CD4-positive, alpha-beta T cell treated with Interleukin-15 for 1 hour (primary cell): ENCODE measurements at regions not wholly inside any gene's neighbourhood (a gene's known extent, or its start where the extent isn't known, plus 50 kb on each side); places are given as distances from the start of the nearest gene placed in this dataset.

ENCODE experiments used
- DNase-seq: peaks from one replicate; pipeline ENCODE4 v3.0.0-alpha.2; 2020

GRCh38 chr10:91040343-91040742 lies 119.5 kb upstream of the ANKRD1 start:
- no peak for DNase-seq

- DNase-seq = no peak
Measured at GRCh38 chr10:91042069-91042468, 121.2 kb upstream of the ANKRD1 start.

- DNase-seq = no peak
Measured at GRCh38 chr10:91043173-91043910, 122.5 kb upstream of the ANKRD1 start.

- DNase-seq = no peak
Measured at GRCh38 chr10:91046869-91047268, 126.0 kb upstream of the ANKRD1 start.

- DNase-seq = no peak
Measured at GRCh38 chr10:91048380-91048779, 127.5 kb upstream of the ANKRD1 start.

GRCh38 chr10:91049296-91049987 lies 128.6 kb upstream of the ANKRD1 start:
- no peak for DNase-seq

GRCh38 chr10:91049988-91050360 lies 129.1 kb upstream of the ANKRD1 start:
- DNase-seq = no peak

- DNase-seq = no peak
Measured at GRCh38 chr10:91050371-91051034, 129.6 kb upstream of the ANKRD1 start.

GRCh38 chr10:91051829-91052228 lies 130.9 kb upstream of the ANKRD1 start:
- no peak for DNase-seq

- DNase-seq = no peak
Measured at GRCh38 chr10:91054325-91054724, 133.4 kb upstream of the ANKRD1 start.

GRCh38 chr10:91061187-91061586 lies 140.3 kb upstream of the ANKRD1 start:
- no peak for DNase-seq

- DNase-seq = no peak
Measured at GRCh38 chr10:91061608-91062007, 140.7 kb upstream of the ANKRD1 start.

- no peak for DNase-seq
Measured at GRCh38 chr10:91062091-91062490, 141.2 kb upstream of the ANKRD1 start.

- no peak for DNase-seq
Measured at GRCh38 chr10:91071786-91072185, 148.7 kb upstream of the PCGF5 start.

- DNase-seq = no peak
Measured at GRCh38 chr10:91073286-91073979, 147.0 kb upstream of the PCGF5 start.

GRCh38 chr10:91076991-91077548 lies 143.4 kb upstream of the PCGF5 start:
- DNase-seq = no peak

GRCh38 chr10:91077549-91078071 lies 142.9 kb upstream of the PCGF5 start:
- no peak for DNase-seq

GRCh38 chr10:91080776-91081175 lies 139.7 kb upstream of the PCGF5 start:
- DNase-seq = no peak

GRCh38 chr10:91082447-91082846 lies 138.0 kb upstream of the PCGF5 start:
- no peak for DNase-seq

GRCh38 chr10:91088300-91089140 lies 131.9 kb upstream of the PCGF5 start:
- no peak for DNase-seq

- no peak for DNase-seq
Measured at GRCh38 chr10:91090761-91091529, 129.5 kb upstream of the PCGF5 start.
